ENCODE measurements at regions not wholly inside any gene's neighbourhood (a gene's known extent, or its start where the extent isn't known, plus 50 kb on each side); places are given as distances from the start of the nearest gene placed in this dataset.

DNA sequence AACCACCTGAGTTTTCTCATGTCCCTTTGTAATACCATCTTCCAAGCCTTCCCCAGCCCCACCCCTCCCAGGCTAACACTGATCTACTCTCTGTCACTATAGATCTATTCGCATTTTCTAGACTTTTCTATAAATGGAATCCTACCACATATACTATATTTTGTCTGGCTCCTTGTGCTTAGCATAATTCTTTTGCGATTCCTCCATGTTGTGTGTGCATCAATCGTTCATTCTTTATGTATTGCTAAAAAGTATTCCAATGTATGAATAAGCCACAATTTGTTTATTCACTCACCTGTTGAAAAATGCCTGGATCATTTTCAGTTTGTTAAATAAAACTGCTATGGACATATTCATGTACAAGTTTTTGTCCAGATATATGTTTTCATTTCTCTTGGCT is 66.7 kb upstream of the DPT start:
- TF ChIP-seq, protein P1, sequence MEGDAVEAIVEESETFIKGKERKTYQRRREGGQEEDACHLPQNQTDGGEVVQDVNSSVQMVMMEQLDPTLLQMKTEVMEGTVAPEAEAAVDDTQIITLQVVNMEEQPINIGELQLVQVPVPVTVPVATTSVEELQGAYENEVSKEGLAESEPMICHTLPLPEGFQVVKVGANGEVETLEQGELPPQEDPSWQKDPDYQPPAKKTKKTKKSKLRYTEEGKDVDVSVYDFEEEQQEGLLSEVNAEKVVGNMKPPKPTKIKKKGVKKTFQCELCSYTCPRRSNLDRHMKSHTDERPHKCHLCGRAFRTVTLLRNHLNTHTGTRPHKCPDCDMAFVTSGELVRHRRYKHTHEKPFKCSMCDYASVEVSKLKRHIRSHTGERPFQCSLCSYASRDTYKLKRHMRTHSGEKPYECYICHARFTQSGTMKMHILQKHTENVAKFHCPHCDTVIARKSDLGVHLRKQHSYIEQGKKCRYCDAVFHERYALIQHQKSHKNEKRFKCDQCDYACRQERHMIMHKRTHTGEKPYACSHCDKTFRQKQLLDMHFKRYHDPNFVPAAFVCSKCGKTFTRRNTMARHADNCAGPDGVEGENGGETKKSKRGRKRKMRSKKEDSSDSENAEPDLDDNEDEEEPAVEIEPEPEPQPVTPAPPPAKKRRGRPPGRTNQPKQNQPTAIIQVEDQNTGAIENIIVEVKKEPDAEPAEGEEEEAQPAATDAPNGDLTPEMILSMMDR (IDR thresholded peaks at IDR 0.05): no peak
- no peak for TF ChIP-seq POLR2A (IDR thresholded peaks at IDR 0.05)
